SKM-1 treated with dmso at 0.1 percent for 144 hours (cell line): ENCODE measurements at regions not wholly inside any gene's neighbourhood (a gene's known extent, or its start where the extent isn't known, plus 50 kb on each side); places are given as distances from the start of the nearest gene placed in this dataset.

Experiments used
- DNase-seq: peaks from one replicate; lab custom pipeline; 2025; ENCODE audit not compliant: unreplicated experiment; lab: John Stamatoyannopoulos, UW

- no peak for DNase-seq
These were observed 61.7 kb upstream of the RAB11FIP2 start for GRCh38 chr10:118108194-118109026.

DNA sequence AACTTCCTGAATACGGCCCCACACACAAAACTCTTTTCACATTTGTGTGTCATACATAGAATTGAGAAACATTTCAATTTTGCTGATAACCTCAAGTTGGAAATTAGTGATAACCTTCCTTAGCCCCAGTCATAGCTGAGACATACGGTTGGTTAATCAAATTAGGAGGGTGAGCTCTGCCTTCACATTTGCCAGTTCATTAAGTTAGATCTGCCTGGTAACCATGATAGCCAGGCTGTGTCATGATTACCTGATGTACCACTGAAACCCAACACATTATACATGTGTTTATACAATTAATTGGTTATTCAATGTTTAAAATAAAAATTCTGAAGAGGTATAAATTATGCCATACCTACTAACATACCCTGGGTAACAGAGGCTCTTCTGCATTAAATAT, 60.8 kb upstream of the RAB11FIP2 start:
- no peak for DNase-seq

- DNase-seq = no peak
These were observed 60.3 kb upstream of the RAB11FIP2 start for GRCh38 chr10:118107040-118107439.

- no peak for DNase-seq
These were observed 59.7 kb upstream of the RAB11FIP2 start for GRCh38 chr10:118106426-118106825.

DNA sequence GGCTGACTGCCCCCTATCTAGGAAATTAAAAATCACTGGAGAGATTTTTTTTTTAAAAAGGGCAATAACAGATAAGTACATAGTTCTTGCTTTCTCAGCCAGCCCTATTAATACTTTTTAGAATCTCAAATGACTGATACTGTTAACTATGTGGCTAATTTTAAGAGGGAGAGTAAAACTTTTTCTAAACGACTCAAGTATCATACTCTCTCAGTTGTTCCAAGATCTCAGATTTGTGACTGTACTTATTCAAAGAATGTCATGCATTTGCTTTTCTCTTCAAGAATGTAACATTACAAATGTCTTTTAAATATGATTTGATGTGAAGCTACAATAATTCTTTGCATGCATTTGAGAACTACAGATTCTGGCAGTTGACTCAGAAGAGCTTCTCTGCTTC, 55.4 kb upstream of the RAB11FIP2 start:
- DNase-seq = no peak

DNA sequence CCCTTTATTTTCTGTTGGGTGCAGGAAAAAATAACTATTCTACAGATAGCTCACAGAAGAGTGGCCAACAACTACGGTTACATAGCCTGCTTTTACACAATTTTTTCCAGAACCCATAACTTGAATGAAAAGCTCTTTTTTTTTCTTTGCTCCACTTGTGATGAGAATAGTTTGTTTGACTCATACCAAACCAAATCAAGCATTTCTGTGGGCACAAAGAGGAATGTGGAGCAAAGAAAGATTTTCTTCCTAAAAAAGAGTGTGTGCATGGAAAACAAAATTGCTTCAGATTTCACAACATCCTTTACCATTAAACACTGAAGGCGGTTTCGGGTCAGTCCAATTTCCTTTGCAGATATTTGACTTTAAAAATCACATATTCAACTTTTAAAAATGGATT, 54.8 kb upstream of the RAB11FIP2 start:
- no peak for DNase-seq
